D721Med (cell line): ENCODE measurements at regions not wholly inside any gene's neighbourhood (a gene's known extent, or its start where the extent isn't known, plus 50 kb on each side); places are given as distances from the start of the nearest gene placed in this dataset.

Experiments
- DNase-seq: peaks from one replicate; pipeline ENCODE4 v3.0.0; 2011; ENCODE audit warnings: low spot score; ENCODE audit not compliant: insufficient read length
- FAIRE-seq: peaks from 2 replicates; lab custom pipeline; 2011; peaks lifted over from hg19 to GRCh38; lab: Jason Lieb, UNC
- TF ChIP-seq, protein P1 (sequence below): IDR thresholded peaks from 2 replicates; pipeline ENCODE4 v1.5.1; 2012; ENCODE audit warnings: mild to moderate bottlenecking, control low read depth; ENCODE audit not compliant: insufficient read depth; ENCODE audit errors: missing control alignments

DNA sequence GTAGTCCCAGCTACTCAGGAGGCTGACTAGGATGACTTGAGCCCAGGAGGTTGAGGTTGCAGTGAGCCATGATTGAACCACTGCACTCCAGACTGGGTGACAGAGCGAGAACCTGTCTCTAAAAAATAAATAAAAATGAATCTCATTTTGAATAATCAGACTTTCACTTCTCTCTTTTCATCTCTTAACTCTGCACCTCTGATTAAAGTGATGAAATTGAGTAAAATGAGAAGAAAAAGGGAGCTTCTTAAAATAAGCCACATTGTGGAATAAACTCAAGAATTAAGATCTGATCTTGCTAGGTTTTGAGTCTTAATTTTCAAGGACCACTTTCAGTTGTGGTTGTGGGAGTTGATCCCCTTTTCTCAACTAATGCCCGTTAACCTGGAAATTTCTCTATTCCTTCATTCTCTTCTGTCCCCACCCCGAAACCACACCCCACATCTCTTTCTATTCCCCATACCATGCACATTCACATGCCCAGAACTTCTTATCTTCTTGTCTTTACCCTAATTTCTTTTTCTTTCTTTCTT, 70.9 kb upstream of the ETV6 start:
- TF ChIP-seq, protein P1, sequence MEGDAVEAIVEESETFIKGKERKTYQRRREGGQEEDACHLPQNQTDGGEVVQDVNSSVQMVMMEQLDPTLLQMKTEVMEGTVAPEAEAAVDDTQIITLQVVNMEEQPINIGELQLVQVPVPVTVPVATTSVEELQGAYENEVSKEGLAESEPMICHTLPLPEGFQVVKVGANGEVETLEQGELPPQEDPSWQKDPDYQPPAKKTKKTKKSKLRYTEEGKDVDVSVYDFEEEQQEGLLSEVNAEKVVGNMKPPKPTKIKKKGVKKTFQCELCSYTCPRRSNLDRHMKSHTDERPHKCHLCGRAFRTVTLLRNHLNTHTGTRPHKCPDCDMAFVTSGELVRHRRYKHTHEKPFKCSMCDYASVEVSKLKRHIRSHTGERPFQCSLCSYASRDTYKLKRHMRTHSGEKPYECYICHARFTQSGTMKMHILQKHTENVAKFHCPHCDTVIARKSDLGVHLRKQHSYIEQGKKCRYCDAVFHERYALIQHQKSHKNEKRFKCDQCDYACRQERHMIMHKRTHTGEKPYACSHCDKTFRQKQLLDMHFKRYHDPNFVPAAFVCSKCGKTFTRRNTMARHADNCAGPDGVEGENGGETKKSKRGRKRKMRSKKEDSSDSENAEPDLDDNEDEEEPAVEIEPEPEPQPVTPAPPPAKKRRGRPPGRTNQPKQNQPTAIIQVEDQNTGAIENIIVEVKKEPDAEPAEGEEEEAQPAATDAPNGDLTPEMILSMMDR, result no peak
- FAIRE-seq (no peak), DNase-seq (no peak)

DNA sequence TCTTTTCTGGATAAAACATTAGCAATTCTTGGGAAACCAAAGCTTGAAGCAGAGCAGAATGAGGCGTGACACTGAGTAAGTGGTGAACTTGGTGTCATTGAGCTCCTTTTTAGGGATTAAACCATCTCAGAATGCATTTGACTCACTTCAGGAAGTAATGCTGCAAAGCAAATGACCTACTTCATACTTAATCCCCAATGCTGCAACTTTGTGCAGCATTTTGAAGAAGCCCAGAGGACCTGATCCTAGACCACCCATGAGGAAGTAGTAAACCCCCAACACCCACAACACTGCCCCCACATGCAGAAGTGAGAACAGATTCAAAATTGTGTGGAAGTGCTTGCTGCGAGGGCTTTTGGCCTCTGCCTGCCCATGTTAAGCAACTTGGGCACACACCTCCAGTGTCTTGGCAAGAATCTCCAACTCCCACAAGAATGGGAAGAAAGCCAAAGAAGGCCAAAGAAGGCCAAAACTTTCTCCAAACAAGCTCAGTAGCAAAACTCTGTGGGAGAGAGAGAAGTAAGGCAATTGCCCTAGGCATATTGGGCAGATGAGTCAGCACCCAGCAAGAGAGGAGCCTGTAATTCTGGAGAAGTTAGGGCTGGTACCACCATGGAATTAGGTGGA, 69.2 kb upstream of the ETV6 start:
- TF ChIP-seq, protein P1, result no peak
- DNase-seq (no peak), FAIRE-seq (no peak)

DNA sequence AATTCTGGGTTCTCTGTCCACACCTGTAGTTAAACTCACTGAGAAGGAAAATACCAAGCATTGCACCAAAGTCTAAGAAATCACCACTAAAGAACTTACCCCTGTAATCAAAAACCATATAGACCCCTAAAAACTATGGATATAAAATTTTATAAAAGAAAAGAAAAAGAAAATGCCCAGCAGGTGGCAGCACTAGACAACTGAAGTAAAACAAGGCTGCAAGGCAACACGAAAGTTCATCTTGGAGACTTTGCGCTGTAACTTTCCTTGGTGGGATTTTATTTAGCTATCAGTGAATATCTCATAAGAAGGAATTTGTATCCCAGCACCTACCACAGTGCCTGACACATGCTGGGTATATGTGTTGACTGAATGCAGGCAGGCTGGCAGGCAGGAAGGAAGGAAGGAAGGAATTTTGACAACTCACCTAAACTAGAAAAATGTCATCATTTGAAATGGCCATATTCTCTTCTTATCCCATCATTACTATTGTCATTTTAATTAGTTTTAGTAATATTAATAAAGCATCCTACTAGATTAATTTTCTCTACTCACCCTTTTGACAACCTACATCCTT, 68.2 kb upstream of the ETV6 start:
- TF ChIP-seq, protein P1, result peak; percentile 56
- FAIRE-seq, result peak; percentile 35
- no peak for DNase-seq

DNA sequence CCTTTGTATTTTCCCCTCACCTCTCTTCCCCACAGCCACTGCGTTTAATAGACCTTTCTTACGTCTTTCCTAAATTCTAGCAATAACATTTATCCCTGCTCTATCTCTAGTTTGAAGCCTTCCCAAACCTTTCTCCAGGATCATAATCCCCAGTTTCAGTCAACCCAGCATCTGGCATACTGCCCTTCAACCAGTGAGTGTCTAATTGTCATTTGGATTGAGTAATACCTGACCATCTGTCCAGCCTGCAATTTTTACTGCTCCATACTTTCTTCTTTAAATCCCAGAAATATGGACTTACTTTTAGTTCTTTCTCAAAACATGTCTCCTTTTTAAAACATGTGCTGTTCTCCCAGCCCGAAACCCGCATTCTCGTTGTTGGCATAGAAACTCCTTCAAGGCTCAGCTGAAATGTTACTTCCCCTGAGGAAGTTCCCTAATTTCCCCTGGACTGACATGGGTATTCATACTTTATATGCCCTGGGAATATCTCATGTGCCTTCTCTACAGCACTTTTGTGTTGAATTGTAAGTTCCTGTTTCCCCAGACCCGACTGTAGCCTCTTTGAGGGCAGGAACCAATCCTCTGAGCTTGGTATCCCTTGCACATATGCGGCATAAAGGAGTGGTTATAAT, 65.1 kb upstream of the ETV6 start:
- no peak for FAIRE-seq
- TF ChIP-seq, protein P1, result no peak
- DNase-seq, result no peak

DNA sequence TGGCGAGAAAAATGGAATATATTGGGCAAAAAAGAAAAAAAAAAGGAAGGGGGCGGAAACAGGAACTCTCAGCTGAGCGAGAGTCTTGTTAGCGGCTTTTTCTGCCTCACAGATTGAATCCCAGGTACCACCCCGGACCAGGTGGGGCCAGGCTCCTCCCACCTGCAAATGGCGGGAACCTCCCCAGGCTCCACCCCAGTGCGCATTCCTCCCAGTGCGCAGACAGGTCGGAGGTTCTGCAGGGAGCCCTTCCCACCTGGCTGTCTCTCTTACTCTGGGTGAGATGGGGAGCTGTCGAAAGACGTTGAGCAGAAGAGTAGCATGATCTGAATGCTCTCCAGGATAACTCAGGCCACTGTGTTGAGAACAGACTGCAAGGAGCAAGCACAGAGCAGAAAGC, 57.0 kb upstream of the ETV6 start:
- TF ChIP-seq, protein P1, result no peak
- no peak for FAIRE-seq
- no peak for DNase-seq

DNA sequence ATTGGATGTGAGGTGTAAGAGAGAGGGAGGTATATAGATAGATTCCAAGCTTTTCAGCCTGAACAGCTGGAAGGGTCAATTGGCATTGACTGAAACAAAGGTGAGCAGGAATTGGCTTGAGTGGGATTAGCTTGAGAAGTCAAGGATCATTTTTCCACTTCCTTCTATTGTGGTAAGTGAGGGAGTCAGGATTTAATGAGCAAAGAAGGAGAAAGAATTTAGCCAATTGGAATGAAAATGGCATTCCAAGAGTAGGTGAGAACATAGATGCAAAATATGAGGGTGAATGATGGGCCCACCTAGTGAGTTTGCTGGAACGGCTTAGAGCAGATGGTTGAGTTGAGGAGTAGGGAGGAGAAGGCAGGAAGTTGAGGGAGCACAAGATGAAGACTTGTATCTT, 56.5 kb upstream of the ETV6 start:
- TF ChIP-seq, protein P1, result no peak
- DNase-seq (no peak), FAIRE-seq (no peak)
